B cell (primary cell): ENCODE measurements at regions not wholly inside any gene's neighbourhood (a gene's known extent, or its start where the extent isn't known, plus 50 kb on each side); places are given as distances from the start of the nearest gene placed in this dataset.

Experiments used
- EZH2 ChIP-seq: IDR thresholded peaks from 2 replicates; pipeline ENCODE4 v1.6.1; 2012; ENCODE audit warnings: borderline replicate concordance, low read depth, mild to moderate bottlenecking, moderate library complexity, low read length; ENCODE audit not compliant: insufficient read depth, poor library complexity, severe bottlenecking
- TF ChIP-seq, protein P1 (sequence below): fragments of 200-600 bp; IDR thresholded peaks from one replicate; pipeline ENCODE4 v1.8.0; 2022; ENCODE audit warnings: antibody characterized with exemption, mild to moderate bottlenecking

DNA sequence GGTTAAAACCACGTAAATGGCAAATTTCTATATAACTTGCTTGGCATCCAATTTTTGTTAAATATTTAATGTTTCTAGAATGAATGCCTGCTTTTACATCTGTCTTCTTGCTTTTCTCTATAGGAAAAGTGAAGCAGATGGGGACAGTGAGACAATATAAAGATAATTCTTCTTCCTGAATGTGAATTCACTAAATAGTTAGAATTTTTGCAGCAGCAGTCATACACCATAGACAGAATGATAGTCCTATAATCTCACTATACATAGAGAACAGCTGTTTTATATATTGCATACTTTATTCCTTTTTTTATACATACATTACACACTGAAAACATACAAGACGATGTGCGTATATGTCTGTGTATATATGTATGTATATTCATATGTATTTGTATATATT, 1127.3 kb downstream of the PCDH9 start:
- TF ChIP-seq, protein P1, sequence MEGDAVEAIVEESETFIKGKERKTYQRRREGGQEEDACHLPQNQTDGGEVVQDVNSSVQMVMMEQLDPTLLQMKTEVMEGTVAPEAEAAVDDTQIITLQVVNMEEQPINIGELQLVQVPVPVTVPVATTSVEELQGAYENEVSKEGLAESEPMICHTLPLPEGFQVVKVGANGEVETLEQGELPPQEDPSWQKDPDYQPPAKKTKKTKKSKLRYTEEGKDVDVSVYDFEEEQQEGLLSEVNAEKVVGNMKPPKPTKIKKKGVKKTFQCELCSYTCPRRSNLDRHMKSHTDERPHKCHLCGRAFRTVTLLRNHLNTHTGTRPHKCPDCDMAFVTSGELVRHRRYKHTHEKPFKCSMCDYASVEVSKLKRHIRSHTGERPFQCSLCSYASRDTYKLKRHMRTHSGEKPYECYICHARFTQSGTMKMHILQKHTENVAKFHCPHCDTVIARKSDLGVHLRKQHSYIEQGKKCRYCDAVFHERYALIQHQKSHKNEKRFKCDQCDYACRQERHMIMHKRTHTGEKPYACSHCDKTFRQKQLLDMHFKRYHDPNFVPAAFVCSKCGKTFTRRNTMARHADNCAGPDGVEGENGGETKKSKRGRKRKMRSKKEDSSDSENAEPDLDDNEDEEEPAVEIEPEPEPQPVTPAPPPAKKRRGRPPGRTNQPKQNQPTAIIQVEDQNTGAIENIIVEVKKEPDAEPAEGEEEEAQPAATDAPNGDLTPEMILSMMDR = no peak
- no peak for TF ChIP-seq EZH2
